ENCODE measurements at regions not wholly inside any gene's neighbourhood (a gene's known extent, or its start where the extent isn't known, plus 50 kb on each side); places are given as distances from the start of the nearest gene placed in this dataset.

DNA sequence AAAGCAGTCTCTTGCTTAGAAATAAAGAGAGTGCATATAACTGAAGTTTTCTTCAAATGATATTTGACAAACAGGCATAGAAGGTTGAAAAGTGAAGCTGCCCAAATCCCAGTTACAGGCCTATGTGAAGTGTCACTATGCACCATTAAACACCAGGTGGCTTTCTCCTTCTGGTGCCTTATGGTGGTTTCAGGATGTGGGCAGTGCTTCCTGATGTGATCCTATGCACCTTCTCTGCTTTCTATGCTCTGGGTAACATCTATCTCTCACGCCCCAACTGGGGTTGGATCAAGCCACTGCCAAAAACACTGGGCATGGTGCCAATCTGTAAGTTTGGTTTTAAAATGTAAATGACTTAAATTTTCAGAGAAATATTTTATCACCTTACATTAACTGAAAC is 744.7 kb downstream of the TUSC7 start:
- ChIA-PET CTCF (no interaction called here), POLR2A (no interaction called here)
- Histone ChIP-seq H3K27me3 (ENCODE audit: insufficient read depth, low read length, poor library complexity, severe bottlenecking) (no peaks in the 10 kb centered on the region), H3K27ac (ENCODE audit: low read depth, low read length) (no peak overlapping the region), H3K4me1 (ENCODE audit: insufficient read depth, low read length) (no peaks in the 10 kb centered on the region), H3K4me3 (ENCODE audit: low read length) (no peak overlapping the region), H3K9me3 (ENCODE audit: low read length) (no peaks in the 10 kb centered on the region), H3K36me3 (ENCODE audit: insufficient read depth, low read length) (no peaks in the 10 kb centered on the region)
- Mint-ChIP-seq H3K36me3 (no peaks in the 10 kb centered on the region), H3K4me3 (no peak overlapping the region), H3K9me3 (peaks cover 0 to 16% (median 3%) of the 10 kb centered on the region in 5 donors), H3K27ac (no peak overlapping the region), H3K4me1 (no peaks in the 10 kb centered on the region), H3K27me3 (no peaks in the 10 kb centered on the region)
- no peak for DNase-seq

DNA sequence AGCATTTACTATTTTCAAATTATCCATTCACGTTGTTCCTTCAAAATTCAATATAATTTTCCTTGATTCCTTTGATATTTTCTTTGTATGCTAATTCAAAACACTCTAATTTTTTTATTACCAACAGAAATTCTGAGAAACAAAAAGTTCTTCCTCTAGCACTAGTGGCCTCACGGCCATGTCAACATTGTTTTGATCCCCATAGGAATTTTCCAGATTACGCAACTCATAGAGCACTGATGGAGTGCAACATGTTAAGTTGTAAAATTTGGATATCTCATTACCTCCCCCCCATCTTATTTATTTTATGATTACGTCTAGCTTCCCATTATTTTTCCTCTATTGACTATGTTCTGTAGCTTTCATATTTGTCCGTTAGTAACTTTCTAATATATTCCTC is 745.3 kb downstream of the TUSC7 start:
- H3K27ac Mint-ChIP-seq = no peak overlapping the region
- no peaks in the 10 kb centered on the region for H3K4me1 ChIP-seq (ENCODE audit: insufficient read depth, low read length)
- DNase-seq = no peak
- no peaks in the 10 kb centered on the region for H3K27me3 Mint-ChIP-seq
- H3K9me3 ChIP-seq (ENCODE audit: low read length) = no peaks in the 10 kb centered on the region
- CTCF ChIA-PET = no interaction called here
- no peaks in the 10 kb centered on the region for H3K36me3 Mint-ChIP-seq
- no peak overlapping the region for H3K27ac ChIP-seq (ENCODE audit: low read depth, low read length)
- H3K4me3 Mint-ChIP-seq = no peak overlapping the region
- no peaks in the 10 kb centered on the region for H3K27me3 ChIP-seq (ENCODE audit: insufficient read depth, low read length, poor library complexity, severe bottlenecking)
- H3K4me1 Mint-ChIP-seq = no peaks in the 10 kb centered on the region
- H3K9me3 Mint-ChIP-seq = peaks cover 0 to 16% (median 3%) of the 10 kb centered on the region in 5 donors
- H3K4me3 ChIP-seq (ENCODE audit: low read length) = no peak overlapping the region
- POLR2A ChIA-PET = no interaction called here
- H3K36me3 ChIP-seq (ENCODE audit: insufficient read depth, low read length) = no peaks in the 10 kb centered on the region

DNA sequence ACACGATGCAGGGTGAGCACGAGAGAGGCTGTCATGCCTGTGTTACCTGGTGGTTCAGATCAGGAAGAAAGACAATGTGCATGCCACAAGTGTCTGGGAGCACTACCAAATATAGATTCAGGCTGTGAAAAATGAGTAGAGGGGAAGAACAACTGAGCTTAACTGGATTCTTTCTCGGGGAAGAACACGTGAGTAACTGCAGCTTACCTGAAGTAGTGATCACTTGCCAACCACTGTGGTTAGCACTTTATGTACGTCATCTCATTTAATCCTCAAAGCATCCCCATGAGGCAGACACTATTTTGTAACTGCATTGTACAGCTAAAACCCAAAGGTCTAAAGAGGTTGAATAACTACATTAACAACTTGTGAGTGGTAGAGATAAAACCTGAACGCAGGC is 746.2 kb downstream of the TUSC7 start:
- Mint-ChIP-seq H3K4me1 (no peaks in the 10 kb centered on the region), H3K27me3 (no peaks in the 10 kb centered on the region), H3K4me3 (no peak overlapping the region), H3K36me3 (no peaks in the 10 kb centered on the region), H3K9me3 (peaks cover 0 to 16% (median 3%) of the 10 kb centered on the region in 5 donors), H3K27ac (no peak overlapping the region)
- POLR2A ChIA-PET = no interaction called here
- Histone ChIP-seq H3K27ac (ENCODE audit: low read depth, low read length) (no peak overlapping the region), H3K36me3 (ENCODE audit: insufficient read depth, low read length) (no peaks in the 10 kb centered on the region), H3K9me3 (ENCODE audit: low read length) (no peaks in the 10 kb centered on the region), H3K4me1 (ENCODE audit: insufficient read depth, low read length) (no peaks in the 10 kb centered on the region), H3K4me3 (ENCODE audit: low read length) (no peak overlapping the region), H3K27me3 (ENCODE audit: insufficient read depth, low read length, poor library complexity, severe bottlenecking) (no peaks in the 10 kb centered on the region)
- CTCF ChIA-PET = no interaction called here
- no peak for DNase-seq

DNA sequence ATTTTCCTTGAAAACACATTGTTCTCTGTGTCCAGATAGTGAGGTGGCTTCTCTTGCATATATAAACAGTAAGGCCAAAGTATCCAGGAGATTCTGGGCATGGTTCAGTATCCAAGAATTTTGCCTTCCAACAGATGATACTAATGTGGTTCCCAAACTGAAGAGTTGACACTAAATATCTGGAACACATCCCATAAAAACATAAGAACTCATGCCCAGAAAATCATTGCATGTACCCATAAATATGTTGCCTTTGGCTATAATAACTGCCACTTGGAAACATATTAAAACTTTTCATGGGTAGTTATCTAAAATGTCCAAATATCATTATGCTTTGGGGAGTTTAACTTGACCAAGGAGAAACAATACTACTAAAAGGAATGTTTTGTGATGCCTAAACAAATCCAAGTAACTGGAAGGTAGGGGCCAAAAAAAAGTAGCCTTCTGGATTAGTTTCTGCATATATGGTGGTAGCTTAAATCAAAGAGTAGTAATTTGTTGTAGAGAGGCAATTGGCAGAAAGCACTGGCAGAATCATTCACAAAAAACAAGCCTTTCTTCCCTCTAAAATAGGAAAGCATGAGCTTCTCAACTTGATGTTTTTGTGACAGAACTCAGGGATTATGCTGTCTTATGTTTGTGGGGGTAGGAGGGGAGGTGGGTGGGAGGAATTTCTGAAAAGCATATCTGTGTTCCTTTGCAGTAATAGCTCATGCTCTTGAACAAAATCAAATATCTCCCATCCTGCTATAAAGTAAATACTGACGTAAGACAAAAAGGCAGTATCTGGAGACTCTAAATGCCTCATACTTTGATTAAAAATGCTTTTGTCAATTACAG is 753.9 kb downstream of the TUSC7 start:
- ChIA-PET POLR2A (no interaction called here), CTCF (no interaction called here)
- no peak overlapping the region for H3K27ac Mint-ChIP-seq
- Histone ChIP-seq H3K27me3 (ENCODE audit: insufficient read depth, low read length, poor library complexity, severe bottlenecking) (no peaks in the 10 kb centered on the region), H3K4me1 (ENCODE audit: insufficient read depth, low read length) (no peaks in the 10 kb centered on the region), H3K4me3 (ENCODE audit: low read length) (no peak overlapping the region), H3K9me3 (ENCODE audit: low read length) (no peaks in the 10 kb centered on the region), H3K27ac (ENCODE audit: low read depth, low read length) (no peak overlapping the region), H3K36me3 (ENCODE audit: insufficient read depth, low read length) (no peaks in the 10 kb centered on the region)
- H3K9me3 Mint-ChIP-seq = peaks cover 2 to 8% (median 3%) of the 10 kb centered on the region in 5 donors
- H3K4me1 Mint-ChIP-seq = no peaks in the 10 kb centered on the region
- no peak overlapping the region for H3K4me3 Mint-ChIP-seq
- H3K36me3 Mint-ChIP-seq = no peaks in the 10 kb centered on the region
- no peak for DNase-seq
- H3K27me3 Mint-ChIP-seq = no peaks in the 10 kb centered on the region

DNA sequence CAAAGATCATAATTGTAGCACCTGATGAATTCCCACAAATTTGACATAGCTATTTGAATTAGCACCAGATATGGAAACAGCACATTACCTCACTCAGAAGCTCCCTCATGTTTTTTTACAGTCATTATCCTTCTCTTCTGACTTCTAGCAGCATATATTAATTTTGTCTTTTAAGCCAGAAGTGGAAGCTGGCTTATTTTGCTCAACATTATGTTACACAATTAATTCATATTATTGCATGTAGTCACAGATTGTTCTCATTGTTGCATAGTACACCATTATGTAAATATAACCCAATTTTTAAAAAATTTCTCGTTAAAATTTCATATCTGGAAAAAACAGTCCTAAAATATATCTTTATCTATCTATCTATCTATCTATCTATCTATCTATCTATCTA is 762.3 kb downstream of the TUSC7 start:
- Mint-ChIP-seq H3K36me3 (no peaks in the 10 kb centered on the region), H3K4me3 (no peak overlapping the region), H3K27me3 (no peaks in the 10 kb centered on the region), H3K4me1 (no peaks in the 10 kb centered on the region), H3K9me3 (peaks cover 0 to 5% (median 0%) of the 10 kb centered on the region in 5 donors), H3K27ac (no peak overlapping the region)
- POLR2A ChIA-PET = no interaction called here
- no peak overlapping the region for H3K4me3 ChIP-seq (ENCODE audit: low read length)
- no peak for DNase-seq
- no peak overlapping the region for H3K27ac ChIP-seq (ENCODE audit: low read depth, low read length)
- H3K4me1 ChIP-seq (ENCODE audit: insufficient read depth, low read length) = no peaks in the 10 kb centered on the region
- no peaks in the 10 kb centered on the region for H3K27me3 ChIP-seq (ENCODE audit: insufficient read depth, low read length, poor library complexity, severe bottlenecking)
- H3K36me3 ChIP-seq (ENCODE audit: insufficient read depth, low read length) = no peaks in the 10 kb centered on the region
- CTCF ChIA-PET = no interaction called here
- no peaks in the 10 kb centered on the region for H3K9me3 ChIP-seq (ENCODE audit: low read length)

DNA sequence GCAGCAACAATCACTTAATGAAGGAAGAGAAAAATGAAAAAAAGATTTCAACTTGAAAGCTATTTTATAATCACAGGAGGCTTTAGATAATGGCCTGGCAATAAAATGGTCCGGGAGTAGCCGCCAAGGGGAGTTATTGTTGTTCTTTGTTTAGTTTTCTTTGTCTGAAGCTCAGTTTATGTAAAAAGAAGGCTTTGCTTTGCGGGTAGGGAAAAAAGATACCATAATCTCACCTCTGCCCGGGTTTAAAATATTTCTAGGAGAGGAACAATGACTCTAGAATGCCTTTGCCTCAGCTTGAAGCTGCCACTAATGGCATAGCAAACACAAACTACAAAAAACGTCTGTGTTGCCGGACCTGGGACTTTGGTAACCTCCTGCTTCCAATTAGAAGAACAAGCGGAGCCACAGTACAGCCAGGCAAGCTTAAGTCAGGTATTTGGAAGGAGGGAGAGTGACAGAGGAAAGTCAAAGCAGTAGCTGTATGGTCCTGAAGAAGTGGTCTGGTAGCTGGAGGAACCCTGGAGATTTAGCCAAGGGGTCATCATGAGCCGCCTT is 764.5 kb downstream of the TUSC7 start:
- ChIA-PET POLR2A (no interaction called here), CTCF (no interaction called here)
- DNase-seq = no peak
- H3K36me3 Mint-ChIP-seq = no peaks in the 10 kb centered on the region
- Histone ChIP-seq H3K27ac (ENCODE audit: low read depth, low read length) (no peak overlapping the region), H3K36me3 (ENCODE audit: insufficient read depth, low read length) (no peaks in the 10 kb centered on the region), H3K4me3 (ENCODE audit: low read length) (no peak overlapping the region), H3K4me1 (ENCODE audit: insufficient read depth, low read length) (no peaks in the 10 kb centered on the region), H3K27me3 (ENCODE audit: insufficient read depth, low read length, poor library complexity, severe bottlenecking) (no peaks in the 10 kb centered on the region), H3K9me3 (ENCODE audit: low read length) (no peaks in the 10 kb centered on the region)
- H3K9me3 Mint-ChIP-seq = peaks cover 0 to 5% (median under 1%) of the 10 kb centered on the region in 5 donors
- H3K27ac Mint-ChIP-seq = no peak overlapping the region
- H3K4me3 Mint-ChIP-seq = no peak overlapping the region
- no peaks in the 10 kb centered on the region for H3K27me3 Mint-ChIP-seq
- no peaks in the 10 kb centered on the region for H3K4me1 Mint-ChIP-seq

DNA sequence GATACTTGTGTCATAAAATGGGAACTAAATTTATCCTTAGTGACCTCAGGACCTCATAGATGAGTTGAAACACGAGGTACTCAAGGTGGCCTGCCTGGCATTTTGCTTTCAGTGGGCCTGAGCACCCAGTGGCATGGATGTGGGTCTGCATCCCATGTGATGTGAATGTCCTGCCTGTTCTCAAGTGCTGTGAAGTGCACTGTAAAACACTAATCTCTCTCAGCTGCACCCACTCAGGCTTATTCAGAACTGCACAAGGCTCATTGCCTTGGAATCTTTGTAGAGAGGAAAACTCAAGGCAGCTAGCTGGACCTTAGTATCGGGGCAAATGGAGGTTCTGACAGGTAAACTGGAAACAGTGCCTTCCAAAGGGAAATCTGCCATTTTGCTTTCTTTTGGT is 767.0 kb downstream of the TUSC7 start:
- no peaks in the 10 kb centered on the region for H3K36me3 Mint-ChIP-seq
- Histone ChIP-seq H3K4me3 (ENCODE audit: low read length) (no peak overlapping the region), H3K36me3 (ENCODE audit: insufficient read depth, low read length) (no peaks in the 10 kb centered on the region), H3K9me3 (ENCODE audit: low read length) (no peaks in the 10 kb centered on the region), H3K27ac (ENCODE audit: low read depth, low read length) (no peak overlapping the region), H3K27me3 (ENCODE audit: insufficient read depth, low read length, poor library complexity, severe bottlenecking) (no peaks in the 10 kb centered on the region), H3K4me1 (ENCODE audit: insufficient read depth, low read length) (no peaks in the 10 kb centered on the region)
- ChIA-PET POLR2A (no interaction called here), CTCF (no interaction called here)
- no peaks in the 10 kb centered on the region for H3K27me3 Mint-ChIP-seq
- no peak overlapping the region for H3K27ac Mint-ChIP-seq
- H3K4me1 Mint-ChIP-seq = no peaks in the 10 kb centered on the region
- peaks cover 0 to 5% (median 4%) of the 10 kb centered on the region in 5 donors for H3K9me3 Mint-ChIP-seq
- H3K4me3 Mint-ChIP-seq = no peak overlapping the region
- no peak for DNase-seq

DNA sequence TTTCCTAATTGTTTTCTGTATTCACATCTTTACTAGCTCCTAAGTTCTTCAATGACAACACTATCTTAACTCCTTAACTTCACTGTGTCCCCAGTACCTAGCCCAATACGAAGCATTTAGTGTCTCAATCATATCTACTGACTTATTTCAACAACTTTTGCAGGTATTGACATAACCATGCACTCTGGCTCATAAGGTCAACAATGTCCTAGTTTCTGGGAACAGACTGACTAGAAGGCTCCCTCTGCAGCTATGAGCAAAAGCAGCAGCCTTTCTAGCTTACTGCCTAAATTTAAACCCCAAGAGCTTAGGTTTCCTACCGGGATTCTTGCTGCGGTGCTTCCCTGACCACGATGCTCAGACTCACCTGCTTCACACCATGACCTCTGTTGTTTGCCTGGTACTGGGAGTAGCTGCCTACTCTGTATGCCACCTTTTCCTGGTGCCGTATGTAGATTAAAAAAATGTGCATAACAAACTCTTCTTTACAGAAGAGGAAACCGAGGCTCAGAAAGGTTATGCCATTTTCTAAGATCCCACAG is 767.7 kb downstream of the TUSC7 start:
- no peak overlapping the region for H3K4me3 Mint-ChIP-seq
- Histone ChIP-seq H3K9me3 (ENCODE audit: low read length) (no peaks in the 10 kb centered on the region), H3K4me1 (ENCODE audit: insufficient read depth, low read length) (no peaks in the 10 kb centered on the region), H3K27ac (ENCODE audit: low read depth, low read length) (no peak overlapping the region), H3K36me3 (ENCODE audit: insufficient read depth, low read length) (no peaks in the 10 kb centered on the region), H3K4me3 (ENCODE audit: low read length) (no peak overlapping the region), H3K27me3 (ENCODE audit: insufficient read depth, low read length, poor library complexity, severe bottlenecking) (no peaks in the 10 kb centered on the region)
- POLR2A ChIA-PET = no interaction called here
- no peaks in the 10 kb centered on the region for H3K4me1 Mint-ChIP-seq
- H3K27ac Mint-ChIP-seq = no peak overlapping the region
- H3K36me3 Mint-ChIP-seq = no peaks in the 10 kb centered on the region
- H3K27me3 Mint-ChIP-seq = no peaks in the 10 kb centered on the region
- no peak for DNase-seq
- CTCF ChIA-PET = no interaction called here
- peaks cover 0 to 5% (median 4%) of the 10 kb centered on the region in 5 donors for H3K9me3 Mint-ChIP-seq

Data from CD8-positive, alpha-beta memory T cell (primary cell).